ENCODE measurements at regions not wholly inside any gene's neighbourhood (a gene's known extent, or its start where the extent isn't known, plus 50 kb on each side); places are given as distances from the start of the nearest gene placed in this dataset.
A peak's percentile ranks its signal among the peaks of the same experiment; 100 is the strongest.

GRCh38 chr7:112395411-112395810, 54.8 kb upstream of the IFRD1 start:
- H3K27me3 ChIP-seq (ENCODE audit: insufficient read depth, poor library complexity, severe bottlenecking) = no peaks in the 10 kb centered on the region
- TF ChIP-seq CTCF (IDR thresholded peaks at IDR 0.05; ENCODE audit: poor library complexity, severe bottlenecking) = no peak
- H3K36me3 ChIP-seq (ENCODE audit: low read depth) = no peaks in the 10 kb centered on the region
- no peaks in the 10 kb centered on the region for H3K9me3 ChIP-seq (ENCODE audit: severe bottlenecking)
- no peak for DNase-seq (ENCODE audit: low spot score)
- no peak overlapping the region for H3K4me3 ChIP-seq (ENCODE audit: severe bottlenecking)
- ATAC-seq (ENCODE audit: low read depth) = no peak
- H3K27ac ChIP-seq (ENCODE audit: poor library complexity, severe bottlenecking) = no peak overlapping the region
- peaks cover 8% of the 10 kb centered on the region for H3K4me1 ChIP-seq (ENCODE audit: insufficient read depth, poor library complexity, severe bottlenecking)

DNA sequence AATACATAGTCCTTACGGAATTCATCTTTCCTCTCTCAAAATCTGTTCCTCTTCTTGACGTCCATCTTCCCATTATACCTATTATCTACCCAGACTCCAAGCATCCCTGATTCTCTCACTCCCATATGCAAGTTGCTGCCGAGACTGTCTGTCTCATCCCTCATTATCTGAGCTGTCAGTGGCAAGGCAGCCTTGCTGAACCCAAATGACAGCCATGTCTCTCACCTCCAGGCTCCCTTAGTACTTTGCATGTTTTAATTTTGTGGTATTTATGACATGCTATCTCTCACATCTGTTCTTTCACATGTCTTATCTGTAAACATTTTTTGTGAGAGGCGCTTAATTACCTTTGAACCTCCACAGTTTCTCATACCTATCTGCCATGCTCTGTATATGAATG, 54.4 kb upstream of the IFRD1 start:
- DNase-seq (ENCODE audit: low spot score) = no peak
- Histone ChIP-seq H3K36me3 (ENCODE audit: low read depth) (no peaks in the 10 kb centered on the region), H3K4me1 (ENCODE audit: insufficient read depth, poor library complexity, severe bottlenecking) (peaks cover 8% of the 10 kb centered on the region), H3K4me3 (ENCODE audit: severe bottlenecking) (no peak overlapping the region), H3K9me3 (ENCODE audit: severe bottlenecking) (no peaks in the 10 kb centered on the region), H3K27me3 (ENCODE audit: insufficient read depth, poor library complexity, severe bottlenecking) (no peaks in the 10 kb centered on the region), H3K27ac (ENCODE audit: poor library complexity, severe bottlenecking) (no peak overlapping the region)
- TF ChIP-seq CTCF (IDR thresholded peaks at IDR 0.05; ENCODE audit: poor library complexity, severe bottlenecking) = no peak
- no peak for ATAC-seq (ENCODE audit: low read depth)

- ATAC-seq (ENCODE audit: low read depth) = no peak
- Histone ChIP-seq H3K27me3 (ENCODE audit: insufficient read depth, poor library complexity, severe bottlenecking) (no peaks in the 10 kb centered on the region), H3K36me3 (ENCODE audit: low read depth) (no peaks in the 10 kb centered on the region), H3K27ac (ENCODE audit: poor library complexity, severe bottlenecking) (no peak overlapping the region), H3K4me3 (ENCODE audit: severe bottlenecking) (no peak overlapping the region), H3K4me1 (ENCODE audit: insufficient read depth, poor library complexity, severe bottlenecking) (no peaks in the 10 kb centered on the region), H3K9me3 (ENCODE audit: severe bottlenecking) (no peaks in the 10 kb centered on the region)
- DNase-seq (ENCODE audit: low spot score) = no peak
- TF ChIP-seq CTCF (IDR thresholded peaks at IDR 0.05; ENCODE audit: poor library complexity, severe bottlenecking) = no peak
These were observed 51.7 kb upstream of the IFRD1 start for GRCh38 chr7:112398534-112398933.

DNA sequence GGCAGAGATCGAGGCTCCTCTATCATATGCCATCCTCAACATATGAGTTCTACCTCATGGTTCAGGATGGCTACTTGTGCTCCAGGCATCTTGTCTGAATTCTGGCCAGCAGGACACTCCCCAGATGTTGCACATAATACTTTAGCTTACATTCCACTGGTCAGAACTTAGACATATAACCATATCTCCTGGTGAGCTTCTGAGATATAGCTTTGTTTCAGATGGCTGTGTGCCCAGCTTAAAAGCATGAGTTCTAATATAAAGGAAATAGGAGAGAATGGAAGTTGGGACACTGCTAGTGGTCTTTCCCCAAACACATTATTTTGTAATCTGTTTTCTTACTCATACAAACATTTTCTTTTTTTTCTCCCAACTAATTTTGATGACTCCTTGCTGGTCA, 50.8 kb upstream of the IFRD1 start:
- no peaks in the 10 kb centered on the region for H3K9me3 ChIP-seq (ENCODE audit: severe bottlenecking)
- no peak for TF ChIP-seq CTCF (IDR thresholded peaks at IDR 0.05; ENCODE audit: poor library complexity, severe bottlenecking)
- H3K4me3 ChIP-seq (ENCODE audit: severe bottlenecking) = no peak overlapping the region
- H3K27me3 ChIP-seq (ENCODE audit: insufficient read depth, poor library complexity, severe bottlenecking) = no peaks in the 10 kb centered on the region
- no peak for ATAC-seq (ENCODE audit: low read depth)
- no peak overlapping the region for H3K27ac ChIP-seq (ENCODE audit: poor library complexity, severe bottlenecking)
- H3K4me1 ChIP-seq (ENCODE audit: insufficient read depth, poor library complexity, severe bottlenecking) = no peaks in the 10 kb centered on the region
- DNase-seq (ENCODE audit: low spot score) = no peak
- no peaks in the 10 kb centered on the region for H3K36me3 ChIP-seq (ENCODE audit: low read depth)

DNA sequence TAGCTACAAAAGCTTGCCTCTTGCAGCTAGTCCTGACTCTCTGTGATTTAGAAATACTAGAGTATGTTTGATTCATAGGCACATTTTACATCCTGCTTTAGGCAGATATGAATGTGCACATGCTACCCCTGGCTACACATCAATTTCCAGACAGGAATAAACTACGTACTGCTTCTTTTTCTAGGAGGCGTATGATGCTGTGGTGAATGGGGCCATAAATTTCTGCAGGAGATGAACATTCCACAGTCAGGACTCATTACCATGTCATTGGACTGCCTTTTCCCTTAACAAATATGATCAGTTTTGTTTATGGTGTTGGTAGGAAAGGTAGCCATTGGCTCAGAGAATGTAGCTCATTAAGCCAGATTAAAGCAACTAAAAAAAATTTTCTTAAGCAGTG, 50.1 kb upstream of the IFRD1 start:
- DNase-seq (ENCODE audit: low spot score) = no peak
- Histone ChIP-seq H3K4me3 (ENCODE audit: severe bottlenecking) (no peak overlapping the region), H3K36me3 (ENCODE audit: low read depth) (no peaks in the 10 kb centered on the region), H3K4me1 (ENCODE audit: insufficient read depth, poor library complexity, severe bottlenecking) (no peaks in the 10 kb centered on the region), H3K27me3 (ENCODE audit: insufficient read depth, poor library complexity, severe bottlenecking) (no peaks in the 10 kb centered on the region), H3K27ac (ENCODE audit: poor library complexity, severe bottlenecking) (no peak overlapping the region), H3K9me3 (ENCODE audit: severe bottlenecking) (no peaks in the 10 kb centered on the region)
- peak; percentile 51 for ATAC-seq (ENCODE audit: low read depth)
- TF ChIP-seq CTCF (IDR thresholded peaks at IDR 0.05; ENCODE audit: poor library complexity, severe bottlenecking) = no peak
